ENCODE measurements at regions not wholly inside any gene's neighbourhood (a gene's known extent, or its start where the extent isn't known, plus 50 kb on each side); places are given as distances from the start of the nearest gene placed in this dataset.

DNA sequence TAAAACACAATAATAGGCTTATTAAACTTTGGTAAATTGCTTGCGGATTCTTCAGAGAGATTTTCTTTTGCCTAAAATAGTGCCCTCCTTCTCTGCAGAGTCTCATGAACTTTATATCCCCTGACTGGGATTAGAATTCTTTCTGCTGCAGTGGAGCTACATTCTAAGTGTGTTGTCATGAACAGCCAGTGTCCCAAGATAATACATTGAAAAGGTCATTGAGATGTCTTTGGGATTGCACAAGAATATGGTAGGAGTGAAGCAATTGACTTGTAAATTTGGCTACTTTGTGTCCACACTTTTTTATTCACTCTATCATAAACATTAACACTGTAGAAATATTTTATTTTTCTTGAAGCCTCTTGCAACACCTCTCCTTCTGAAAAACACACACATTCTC, 604.5 kb downstream of the GABRG2 start:
- TF ChIP-seq, protein P1, sequence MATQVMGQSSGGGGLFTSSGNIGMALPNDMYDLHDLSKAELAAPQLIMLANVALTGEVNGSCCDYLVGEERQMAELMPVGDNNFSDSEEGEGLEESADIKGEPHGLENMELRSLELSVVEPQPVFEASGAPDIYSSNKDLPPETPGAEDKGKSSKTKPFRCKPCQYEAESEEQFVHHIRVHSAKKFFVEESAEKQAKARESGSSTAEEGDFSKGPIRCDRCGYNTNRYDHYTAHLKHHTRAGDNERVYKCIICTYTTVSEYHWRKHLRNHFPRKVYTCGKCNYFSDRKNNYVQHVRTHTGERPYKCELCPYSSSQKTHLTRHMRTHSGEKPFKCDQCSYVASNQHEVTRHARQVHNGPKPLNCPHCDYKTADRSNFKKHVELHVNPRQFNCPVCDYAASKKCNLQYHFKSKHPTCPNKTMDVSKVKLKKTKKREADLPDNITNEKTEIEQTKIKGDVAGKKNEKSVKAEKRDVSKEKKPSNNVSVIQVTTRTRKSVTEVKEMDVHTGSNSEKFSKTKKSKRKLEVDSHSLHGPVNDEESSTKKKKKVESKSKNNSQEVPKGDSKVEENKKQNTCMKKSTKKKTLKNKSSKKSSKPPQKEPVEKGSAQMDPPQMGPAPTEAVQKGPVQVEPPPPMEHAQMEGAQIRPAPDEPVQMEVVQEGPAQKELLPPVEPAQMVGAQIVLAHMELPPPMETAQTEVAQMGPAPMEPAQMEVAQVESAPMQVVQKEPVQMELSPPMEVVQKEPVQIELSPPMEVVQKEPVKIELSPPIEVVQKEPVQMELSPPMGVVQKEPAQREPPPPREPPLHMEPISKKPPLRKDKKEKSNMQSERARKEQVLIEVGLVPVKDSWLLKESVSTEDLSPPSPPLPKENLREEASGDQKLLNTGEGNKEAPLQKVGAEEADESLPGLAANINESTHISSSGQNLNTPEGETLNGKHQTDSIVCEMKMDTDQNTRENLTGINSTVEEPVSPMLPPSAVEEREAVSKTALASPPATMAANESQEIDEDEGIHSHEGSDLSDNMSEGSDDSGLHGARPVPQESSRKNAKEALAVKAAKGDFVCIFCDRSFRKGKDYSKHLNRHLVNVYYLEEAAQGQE (IDR thresholded peaks at IDR 0.05; ENCODE audit: insufficient read depth in 1 of 2, low read depth in 2 of 2, low read length in 2 of 2) = no peak
- TF ChIP-seq POLR2AphosphoS5 (IDR thresholded peaks at IDR 0.05; ENCODE audit: low read depth, low read length) (no peak), SIN3A (IDR thresholded peaks at IDR 0.05; ENCODE audit: borderline replicate concordance, insufficient read depth, low read length) (no peak), TAF1 (IDR thresholded peaks at IDR 0.05; ENCODE audit: borderline replicate concordance, insufficient read depth, low read length) (no peak)
